ENCODE measurements at regions not wholly inside any gene's neighbourhood (a gene's known extent, or its start where the extent isn't known, plus 50 kb on each side); places are given as distances from the start of the nearest gene placed in this dataset.

GRCh38 chr6:167676000-167676665 is 150.6 kb upstream of the AFDN start (continued):
- TF ChIP-seq ZNF687 (CRISPR knock-in tag; IDR thresholded peaks at IDR 0.05) (peak; percentile 99), ZNF33B (CRISPR knock-in tag; IDR thresholded peaks at IDR 0.05) (no peak; the same call in 1 of the 2 replicates), PLSCR1 (CRISPR knock-in tag; IDR thresholded peaks at IDR 0.05; ENCODE audit: borderline replicate concordance) (no peak; the same call in 1 of the 2 replicates), SIN3B (IDR thresholded peaks at IDR 0.05; ENCODE audit: low read length) (no peak; the same call in 1 of the 2 replicates), PBX2 (CRISPR knock-in tag; IDR thresholded peaks at IDR 0.05) (peak; percentile 66; the same call in 1 of the 2 replicates), PRDM15 (CRISPR knock-in tag; IDR thresholded peaks at IDR 0.05) (peak; percentile 67; the same call in 1 of the 2 replicates), GTF2F1 (IDR thresholded peaks at IDR 0.05; ENCODE audit: low read length) (peak; percentile 11), ZNF615 (CRISPR knock-in tag; IDR thresholded peaks at IDR 0.05; ENCODE audit: borderline replicate concordance) (peak; percentile 89; the same call in 1 of the 2 replicates), RAD51 (IDR thresholded peaks at IDR 0.05; ENCODE audit: borderline replicate concordance) (no peak), PHF5A (CRISPR knock-in tag; IDR thresholded peaks at IDR 0.05; ENCODE audit: low read depth, unreplicated experiment) (peak; percentile 99), SMC3 (IDR thresholded peaks at IDR 0.05; ENCODE audit: low read length) (peak; percentile 78), ZNF280D (CRISPR knock-in tag; IDR thresholded peaks at IDR 0.05) (peak; percentile 99), ZFP41 (CRISPR knock-in tag; IDR thresholded peaks at IDR 0.05; ENCODE audit: borderline replicate concordance) (peak; percentile 60; the same call in 1 of the 2 replicates), LCORL (IDR thresholded peaks at IDR 0.05) (no peak), LCORL (CRISPR knock-in tag; IDR thresholded peaks at IDR 0.05) (peak; percentile 100), ZBTB38 (CRISPR knock-in tag; IDR thresholded peaks at IDR 0.05) (peak; percentile 100)
